Fibroblast of skin of abdomen (primary cell): ENCODE measurements at regions not wholly inside any gene's neighbourhood (a gene's known extent, or its start where the extent isn't known, plus 50 kb on each side); places are given as distances from the start of the nearest gene placed in this dataset.

ENCODE experiments used
- DNase-seq: peaks from one replicate; pipeline ENCODE4 v3.0.0-alpha.2; 2013

GRCh38 chr3:194769020-194769643, 83.4 kb downstream of the FAM43A start:
- DNase-seq: peak; percentile 92

GRCh38 chr3:194772241-194773000, 86.7 kb downstream of the FAM43A start:
- DNase-seq: no peak

DNA sequence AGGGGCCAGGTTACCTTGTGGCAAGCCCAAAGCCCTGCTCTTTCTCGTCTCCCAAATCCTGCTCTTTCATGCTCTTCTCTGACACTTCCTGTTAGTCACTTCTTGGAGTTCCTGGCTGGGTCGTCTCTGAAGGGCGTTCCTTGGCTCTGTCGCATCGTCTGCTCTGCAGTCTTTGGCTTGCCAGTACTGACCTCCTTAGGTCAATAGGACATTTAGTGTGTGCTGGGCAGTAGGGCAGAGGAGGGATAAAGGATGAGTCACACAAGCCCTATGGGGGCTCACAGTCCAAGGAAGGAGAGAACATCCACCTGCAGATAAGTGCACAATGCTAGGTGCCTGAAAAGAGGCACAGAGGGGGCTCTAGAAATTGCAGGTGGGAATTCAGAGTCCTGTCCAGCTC, 87.5 kb downstream of the FAM43A start:
- no peak for DNase-seq

- DNase-seq: no peak
Observed at GRCh38 chr3:194773771-194774455, 88.2 kb downstream of the FAM43A start.

DNA sequence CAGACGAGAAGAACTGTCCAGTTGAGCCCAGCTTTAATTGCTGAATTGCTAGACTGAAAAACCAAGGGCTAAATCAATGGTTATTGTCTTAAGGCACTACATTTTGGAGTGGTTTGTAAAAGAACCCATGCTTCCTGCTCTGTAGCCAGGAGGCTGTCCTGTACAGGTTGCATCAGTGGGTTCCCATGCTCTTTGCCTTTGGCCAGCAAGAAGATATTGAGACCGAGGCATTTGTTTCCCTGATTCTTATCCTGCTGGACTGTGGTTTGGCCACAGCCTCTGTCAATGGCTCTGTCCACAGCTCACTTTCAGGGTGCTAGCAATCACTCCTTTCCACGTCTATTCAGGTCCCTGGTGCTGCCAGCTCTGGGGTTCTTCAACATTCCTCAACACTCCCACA, 89.6 kb downstream of the FAM43A start:
- no peak for DNase-seq

DNA sequence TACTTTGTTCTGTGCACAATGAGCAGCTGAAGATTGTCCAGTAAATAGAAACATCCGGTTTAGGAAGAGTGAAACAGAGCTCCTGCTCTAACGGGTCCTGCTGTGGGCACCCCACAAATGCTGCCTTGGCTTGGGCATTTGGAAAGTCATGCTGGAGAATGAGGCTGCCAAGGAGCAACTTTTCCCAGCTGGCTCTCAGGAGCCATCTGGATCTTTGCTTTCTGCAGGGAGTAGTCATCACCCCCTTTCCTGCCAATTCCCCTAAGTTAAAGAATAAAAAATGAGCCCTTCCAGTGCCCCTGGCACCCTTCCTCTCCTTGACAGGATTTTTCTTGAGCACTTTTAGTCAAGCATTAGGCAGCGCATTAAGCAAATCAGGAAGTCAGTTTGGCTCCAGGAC, 90.0 kb downstream of the FAM43A start:
- no peak for DNase-seq

DNA sequence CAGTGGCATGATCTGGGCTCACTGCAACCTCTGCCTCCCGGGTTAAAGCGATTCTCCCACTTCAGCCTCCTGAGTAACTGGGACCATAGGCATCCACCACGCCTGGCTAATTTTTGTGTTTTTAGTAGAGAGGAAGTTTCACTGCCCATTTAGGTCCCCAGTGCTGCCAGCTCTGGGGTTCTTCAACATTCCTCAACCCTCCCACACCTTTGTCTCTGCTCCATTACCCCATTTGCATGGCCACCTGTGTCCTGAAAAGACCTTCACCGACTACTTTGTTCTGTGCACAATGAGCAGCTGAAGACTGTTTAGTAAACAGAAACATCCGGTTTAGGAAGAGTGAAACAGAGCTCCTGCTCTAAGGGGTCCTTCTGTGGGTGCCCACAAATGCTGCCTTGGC, 92.0 kb downstream of the FAM43A start:
- no peak for DNase-seq

DNA sequence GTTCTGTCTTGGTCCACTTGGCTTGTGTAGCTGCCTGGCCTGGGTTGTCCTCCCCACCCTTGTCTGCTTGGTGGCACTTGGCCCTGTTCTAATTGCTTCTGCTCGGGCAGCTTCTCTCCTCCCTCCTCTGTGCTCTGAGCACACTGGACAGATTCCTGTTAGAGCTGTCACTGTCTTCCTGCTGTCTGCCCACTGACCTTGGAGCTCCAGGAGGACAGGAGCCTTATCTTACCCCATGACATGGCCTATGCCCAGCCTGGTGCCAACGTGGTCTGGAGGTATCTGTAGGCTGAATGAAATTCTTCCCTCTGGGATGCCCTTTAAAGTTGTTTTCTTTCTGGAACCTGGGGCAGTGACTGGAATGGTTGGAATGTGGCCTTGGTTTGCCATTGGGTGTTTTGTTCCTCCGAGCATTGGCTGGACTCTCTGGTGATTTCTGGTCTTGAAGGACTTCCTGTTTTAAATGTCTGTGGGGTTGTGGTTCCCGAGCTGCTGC, 94.1 kb downstream of the FAM43A start:
- DNase-seq: no peak

- DNase-seq: no peak
Observed at GRCh38 chr3:194780706-194781105, 95.0 kb downstream of the FAM43A start.

- DNase-seq: no peak
Observed at GRCh38 chr3:194781617-194782016, 95.9 kb downstream of the FAM43A start.

DNA sequence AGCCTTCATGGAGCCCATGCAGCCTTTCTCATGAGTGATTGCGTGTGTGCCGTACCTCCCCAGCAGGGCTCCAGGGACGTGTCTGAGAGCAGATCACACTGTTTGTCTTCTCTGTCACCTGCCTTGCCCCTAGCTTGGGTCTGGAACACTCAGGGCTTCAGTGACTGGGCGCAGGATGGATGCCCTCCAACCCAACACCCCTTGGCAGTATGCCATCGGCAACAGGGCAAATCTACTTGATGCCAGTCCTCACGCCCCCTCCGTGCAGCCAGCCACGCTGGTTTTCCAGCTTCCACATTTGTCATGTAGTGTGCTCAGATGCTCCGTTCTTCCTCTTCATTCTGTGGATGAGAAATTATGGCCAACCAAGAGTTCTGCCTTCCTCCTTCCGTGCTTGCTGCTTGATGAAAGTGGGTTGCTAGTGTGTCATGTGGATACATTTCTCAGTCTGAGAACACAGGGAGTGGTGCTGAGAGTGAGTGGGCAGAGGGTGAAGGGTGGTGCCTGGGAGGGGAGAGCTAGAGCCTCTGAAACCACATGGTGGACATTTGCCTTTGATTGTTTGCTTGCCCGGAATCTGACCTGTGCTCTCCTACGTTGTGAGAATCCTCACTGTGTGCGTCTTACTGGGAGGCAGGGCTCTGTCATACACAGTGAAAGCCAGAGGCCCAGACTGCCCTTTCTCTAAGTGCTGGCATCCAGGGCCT, 97.2 kb downstream of the FAM43A start:
- no peak for DNase-seq

DNA sequence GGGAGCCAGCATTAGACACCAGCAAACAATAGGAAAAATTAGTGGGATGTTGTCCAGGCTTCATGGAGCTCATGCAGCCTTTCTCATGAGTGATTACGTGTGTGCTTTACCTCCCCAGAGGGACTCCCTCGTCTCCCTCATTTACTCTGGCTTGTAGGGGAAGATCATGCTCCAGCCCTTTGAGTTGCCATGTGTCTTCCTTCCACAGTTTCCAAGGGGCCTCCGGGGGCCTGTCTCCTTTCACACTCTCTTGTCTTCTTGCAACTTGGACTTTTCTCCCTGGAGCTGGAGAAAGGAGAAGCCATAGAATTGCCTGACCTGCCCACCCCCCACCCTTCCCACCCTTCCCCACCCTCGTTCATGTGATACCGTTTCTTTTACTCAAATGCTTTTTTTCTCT, 98.7 kb downstream of the FAM43A start:
- DNase-seq: no peak

DNA sequence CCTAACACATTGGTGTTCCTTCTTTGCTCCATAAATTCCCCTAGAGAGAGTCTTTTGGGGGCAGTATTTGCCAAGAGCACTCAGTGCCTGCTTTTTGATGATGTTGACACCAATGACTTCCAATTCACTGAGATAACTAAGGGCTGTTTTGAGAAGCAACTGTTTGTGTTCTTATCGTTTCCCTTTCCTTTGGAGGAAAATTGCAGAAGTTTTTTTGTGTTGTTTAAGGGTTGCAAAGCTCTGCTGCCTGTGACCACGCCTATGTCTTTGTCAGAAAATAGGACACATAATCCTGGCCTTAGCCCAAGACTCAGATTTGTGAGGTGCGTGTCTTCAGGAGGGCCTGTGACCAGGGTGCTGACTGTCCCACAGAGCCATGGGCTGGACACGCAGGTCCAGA, 99.6 kb downstream of the FAM43A start:
- no peak for DNase-seq

DNA sequence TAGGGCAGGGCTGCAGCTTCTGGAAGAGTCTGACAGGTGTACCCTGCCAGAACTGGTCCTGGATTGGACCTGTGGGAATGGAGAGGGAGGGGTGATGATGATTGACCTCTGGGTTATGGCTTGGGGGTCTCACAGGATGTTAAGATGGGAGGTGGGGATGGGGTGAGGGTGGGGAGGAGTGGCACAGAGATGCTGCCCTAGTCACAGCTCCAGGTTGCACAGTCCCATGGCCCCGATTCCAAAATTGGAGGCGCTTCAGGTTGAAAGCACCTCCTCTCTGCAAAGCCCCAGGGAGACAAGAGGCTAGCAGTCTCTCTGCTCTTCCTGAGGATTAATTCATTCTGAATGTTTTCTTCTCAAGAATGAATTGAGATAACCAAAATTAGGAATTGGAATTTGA, 101.4 kb downstream of the FAM43A start:
- DNase-seq: no peak

DNA sequence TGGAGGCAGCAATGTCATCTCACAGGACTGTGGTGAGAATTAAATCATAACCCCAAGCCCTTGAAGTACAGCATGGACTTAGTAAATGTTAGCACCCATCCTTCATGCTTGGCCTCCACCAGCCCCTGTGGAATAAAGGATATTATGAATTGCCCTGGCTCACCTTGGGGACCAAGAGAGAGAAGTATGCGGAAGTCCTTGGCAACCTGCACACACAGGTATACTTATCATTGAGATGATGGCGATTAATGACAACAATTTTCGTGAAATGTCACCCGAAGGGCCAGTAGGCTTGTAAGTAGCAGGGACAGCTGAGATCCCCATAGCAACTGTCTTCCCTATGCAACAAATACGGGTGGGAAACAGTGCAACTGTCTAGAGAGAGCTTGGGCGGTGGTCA, 102.0 kb downstream of the FAM43A start:
- DNase-seq: no peak

DNA sequence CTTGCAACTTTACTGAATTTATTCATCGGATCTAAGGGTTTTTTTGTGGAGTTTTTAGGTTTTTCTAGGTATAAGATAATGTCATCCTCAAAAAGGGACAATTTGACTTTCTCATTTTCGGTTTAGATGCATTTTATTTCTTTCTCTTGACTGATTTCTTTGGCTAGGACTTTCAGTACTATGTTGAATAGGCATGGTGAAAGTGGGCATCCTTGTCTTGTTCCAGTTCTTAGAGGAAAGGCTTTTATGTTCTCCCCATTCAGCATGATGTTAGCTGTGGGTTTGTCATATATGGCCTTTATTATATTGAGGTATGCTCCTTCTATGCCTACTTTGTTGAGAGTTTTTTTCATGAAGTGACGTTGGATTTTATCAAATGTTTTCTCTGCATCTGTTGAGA, 106.7 kb downstream of the FAM43A start:
- no peak for DNase-seq

GRCh38 chr3:194797555-194798250, 112.0 kb downstream of the FAM43A start:
- DNase-seq: no peak

- DNase-seq: no peak
Observed at GRCh38 chr3:194798486-194798885, 112.8 kb downstream of the FAM43A start.

- no peak for DNase-seq
Observed at GRCh38 chr3:194800002-194800401, 114.3 kb downstream of the FAM43A start.

- no peak for DNase-seq
Observed at GRCh38 chr3:194801461-194802432, 116.1 kb downstream of the FAM43A start.

DNA sequence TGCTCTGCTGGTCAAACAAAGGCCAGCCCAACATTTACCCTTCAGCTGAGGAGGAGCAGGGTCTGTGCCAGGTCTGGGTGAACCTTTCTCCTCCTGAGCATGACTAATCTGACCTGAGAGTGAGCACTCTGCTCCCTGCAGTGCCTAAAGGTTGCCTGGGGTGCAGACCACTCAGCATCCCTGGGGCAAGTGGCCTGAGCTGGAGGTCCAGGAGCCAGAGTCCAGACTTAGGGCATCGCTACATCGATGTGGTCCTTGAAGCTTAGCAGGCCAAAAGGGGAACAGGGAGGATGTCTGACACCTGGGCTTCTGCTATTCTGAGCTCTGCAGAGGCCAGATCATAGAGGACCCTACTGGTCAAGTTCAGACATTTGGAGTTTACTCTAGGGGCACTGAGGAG, 119.1 kb downstream of the FAM43A start:
- no peak for DNase-seq
